K562 (cell line): ENCODE measurements at regions not wholly inside any gene's neighbourhood (a gene's known extent, or its start where the extent isn't known, plus 50 kb on each side); places are given as distances from the start of the nearest gene placed in this dataset.

ENCODE experiments used
- ATAC-seq: fragments of 200-7000 bp; cut with Tn5 transposase; 3 replicates; pipeline ENCODE4 v1.9.1; 2020; ENCODE audit warnings: moderate library complexity
- BruUV-seq: library from RNA; stranded (reverse); fragments of 400-500 nt; replicated peaks from 2 replicates; lab custom pipeline; 2021; lab: Mats Ljungman, UMichigan
- CTCF ChIA-PET: fragments of 300-600 bp; formaldehyde crosslinking; extraction: SDS; loops from one replicate; lab custom pipeline; 2021; ENCODE audit warnings: low intra/inter-chr PET ratio; lab: Yijun Ruan, JAX
- POLR2A ChIA-PET: fragments of 300-600, 350-650 bp; sonication (Branson Sonifier 250); formaldehyde crosslinking; extraction: SDS; loops from one replicate; lab custom pipeline; 2021; ENCODE audit warnings: antibody characterized with exemption, inconsistent platforms; lab: Yijun Ruan, JAX
- DNase-seq, 4 experiments: peaks; one replicate each; pipeline versions ENCODE4 v3.0.0 to v3.0.0-alpha.2; 2011 to 2018; ENCODE audit warnings: low spot score in 3 of 4, mixed read lengths in 3 of 4; ENCODE audit errors: extremely low read depth in 1 of 4
- FAIRE-seq: peaks from 2 replicates; lab custom pipeline; 2011; peaks lifted over from hg19 to GRCh38; lab: Jason Lieb, UNC
- H2AFZ ChIP-seq: 2 replicates; pipeline ENCODE4 v1.6.0; 2011; ENCODE audit warnings: low read depth, low read length, control low read depth, inconsistent platforms
- H3K27ac ChIP-seq: fragments of 200-600 bp; 3 replicates; pipeline ENCODE4 v1.8.0; 2011; ENCODE audit warnings: low read depth, mild to moderate bottlenecking, control low read depth, inconsistent platforms, low read length, moderate library complexity, mixed read lengths; ENCODE audit errors: extremely low read depth
- H3K27me3 ChIP-seq, 2 experiments: fragments of 300-600 bp in 1 of 2; 2 replicates in 1 of 2; 3 replicates in 1 of 2; pipeline versions ENCODE4 v1.6.0 to v1.8.0; 2011; ENCODE audit warnings: inconsistent platforms in 2 of 2, low read length in 2 of 2, mild to moderate bottlenecking in 1 of 2, mixed read lengths in 1 of 2, moderate library complexity in 1 of 2; ENCODE audit not compliant: control insufficient read depth in 2 of 2, insufficient read depth in 2 of 2
- H3K36me3 ChIP-seq: fragments of 300-600 bp; 3 replicates; pipeline ENCODE4 v1.8.0; 2011; ENCODE audit warnings: mild to moderate bottlenecking, low read length, inconsistent platforms; ENCODE audit not compliant: control insufficient read depth, insufficient read depth
- H3K4me1 ChIP-seq, 2 experiments: fragments of 200-600 bp in 1 of 2; replicated peaks in 1 of 2; 2 replicates in 1 of 2; 3 replicates in 1 of 2; pipeline versions ENCODE4 v1.5.1 to v1.8.0; 2011; ENCODE audit warnings: inconsistent platforms in 2 of 2, low read length in 2 of 2, mild to moderate bottlenecking in 1 of 2, mixed read lengths in 1 of 2, moderate library complexity in 1 of 2; ENCODE audit not compliant: control insufficient read depth in 2 of 2, insufficient read depth in 2 of 2
- H3K4me2 ChIP-seq: 2 replicates; pipeline ENCODE4 v1.6.1; 2011; ENCODE audit warnings: low read length, control low read depth, inconsistent platforms, mixed read lengths; ENCODE audit not compliant: insufficient read depth
- H3K4me3 ChIP-seq: fragments of 200-600 bp; sonication (generic), shearing (Covaris generic); 2 replicates; pipeline ENCODE4 v1.5.1; 2016; ENCODE audit warnings: control low read depth, inconsistent platforms
- H3K79me2 ChIP-seq: fragments of 200-600 bp; 3 replicates; pipeline ENCODE4 v1.8.0; 2011; ENCODE audit warnings: low read length, inconsistent platforms; ENCODE audit not compliant: control insufficient read depth, insufficient read depth
- H3K9ac ChIP-seq, 2 experiments: 2 replicates each; pipeline versions ENCODE4 v1.6.0 to v1.6.1; 2011; ENCODE audit warnings: low read depth in 2 of 2, low read length in 2 of 2, control low read depth in 1 of 2, inconsistent platforms in 1 of 2, mild to moderate bottlenecking in 1 of 2, mixed read lengths in 1 of 2; ENCODE audit not compliant: insufficient read depth in 1 of 2
- H3K9me1 ChIP-seq: one replicate; pipeline ENCODE4 v1.6.0; 2011; ENCODE audit warnings: inconsistent platforms, mild to moderate bottlenecking, low read length, moderate library complexity; ENCODE audit not compliant: control insufficient read depth, insufficient read depth
- H3K9me3 ChIP-seq: replicated peaks from 2 replicates; pipeline ENCODE4 v1.5.1; 2011; ENCODE audit warnings: low read depth, low read length, inconsistent platforms; ENCODE audit not compliant: control insufficient read depth, insufficient read depth
- H4K20me1 ChIP-seq: replicated peaks from 2 replicates; pipeline ENCODE4 v1.6.1; 2011; ENCODE audit warnings: low read length, inconsistent platforms, mixed read lengths; ENCODE audit not compliant: control insufficient read depth, insufficient read depth
- ASH1L ChIP-seq: fragments of 450-650 bp; IDR thresholded peaks from 2 replicates; pipeline ENCODE4 v1.6.1; 2018; ENCODE audit warnings: borderline replicate concordance, mild to moderate bottlenecking, low read depth; ENCODE audit not compliant: partially characterized antibody
- BCLAF1 ChIP-seq, 2 experiments: fragments of 450-650 bp in 1 of 2; IDR thresholded peaks; 2 replicates each; pipeline ENCODE4 v1.6.1; 2011 to 2017; ENCODE audit warnings: low read depth in 2 of 2, antibody characterized with exemption in 1 of 2, borderline replicate concordance in 1 of 2, low read length in 1 of 2, mild to moderate bottlenecking in 1 of 2, mixed read lengths in 1 of 2; ENCODE audit not compliant: control insufficient read depth in 1 of 2
- IRF9 ChIP-seq: fragments of 450-650 bp; IDR thresholded peaks from 2 replicates; pipeline ENCODE4 v1.6.1; 2016; ENCODE audit warnings: missing biosample characterization, missing genetic modification characterization
- MBD2 ChIP-seq: sonication (generic); IDR thresholded peaks from 2 replicates; pipeline ENCODE4 v1.6.1; 2016; ENCODE audit warnings: low read depth, borderline replicate concordance
- MCM5 ChIP-seq: fragments of 450-650 bp; IDR thresholded peaks from 2 replicates; pipeline ENCODE4 v1.6.1; 2016; ENCODE audit warnings: low read depth
- NUFIP1 ChIP-seq: fragments of 450-650 bp; IDR thresholded peaks from 2 replicates; pipeline ENCODE4 v1.6.1; 2018; ENCODE audit not compliant: partially characterized antibody
- PRMT5 ChIP-seq: sonication (generic); formaldehyde crosslinking; IDR thresholded peaks from 2 replicates; pipeline ENCODE4 v1.5.0; 2020; ENCODE audit warnings: missing genetic modification reagents
- TSC22D4 ChIP-seq: fragments of 450-650 bp; IDR thresholded peaks from 2 replicates; pipeline ENCODE4 v1.6.1; 2016; ENCODE audit warnings: missing genetic modification characterization, missing biosample characterization, control low read depth
- WGBS: fragments of 100-300 bp; shearing (Covaris generic); methylation state at CpG from one replicate; pipeline ENCODE4 v1.1.6; 2016; ENCODE audit warnings: low coverage, mixed read lengths; ENCODE audit not compliant: insufficient coverage; ENCODE audit errors: missing lambda C conversion rate; 5-methylcytosine and 5-hydroxymethylcytosine counted together
- in situ Hi-C: fragments of 300-500 bp; cut with MboI; formaldehyde crosslinking; loops from 4 replicates; pipeline ENCODE4 v1.15.0; 2018; ENCODE audit warnings: inconsistent platforms, mixed read lengths
- intact Hi-C: fragments of 100-400 bp; cut with micrococcal nuclease; formaldehyde crosslinking; loops from 2 replicates; pipeline ENCODE4 v1.14.2; 2022

GRCh38 chr21:23607782-23608431 is 1999.4 kb downstream of the MRPL39 start:
- Histone ChIP-seq H3K9me1 (no peaks in the 10 kb centered on the region), H3K79me2 (no peaks in the 10 kb centered on the region), H3K9me3 (no peaks in the 10 kb centered on the region), H3K27ac (no peak overlapping the region), H4K20me1 (no peaks in the 10 kb centered on the region), H3K9ac (no peak overlapping the region), H3K4me2 (no peak overlapping the region), H3K36me3 (no peaks in the 10 kb centered on the region), H2AFZ (no peak overlapping the region), H3K4me3 (no peak overlapping the region), H3K4me1 (no peaks in the 10 kb centered on the region), H3K27me3 (no peaks in the 10 kb centered on the region)
- BruUV-seq = no TSS peak
- POLR2A ChIA-PET = no interaction called here
- no peak for DNase-seq
- 0% methylated on average over 4 of the region's 4 CpGs for WGBS
- in situ Hi-C loops = no loop called here
- no peak for ATAC-seq
- intact Hi-C loops = no loop called here
- CTCF ChIA-PET = no interaction called here
- no peak for FAIRE-seq
- no peak for TF ChIP-seq MBD2
- no peak for TF ChIP-seq MCM5
- no peak for TF ChIP-seq NUFIP1
- no peak for TF ChIP-seq BCLAF1 (IDR thresholded peaks at IDR 0.05; ENCODE audit: borderline replicate concordance in 1 of 2, control insufficient read depth in 1 of 2, low read depth in 2 of 2, low read length in 1 of 2)
- TF ChIP-seq IRF9 (tag) = no peak
- no peak for TF ChIP-seq TSC22D4
- TF ChIP-seq ASH1L = no peak
- TF ChIP-seq PRMT5 = no peak
